ENCODE measurements at regions not wholly inside any gene's neighbourhood (a gene's known extent, or its start where the extent isn't known, plus 50 kb on each side); places are given as distances from the start of the nearest gene placed in this dataset.

DNA sequence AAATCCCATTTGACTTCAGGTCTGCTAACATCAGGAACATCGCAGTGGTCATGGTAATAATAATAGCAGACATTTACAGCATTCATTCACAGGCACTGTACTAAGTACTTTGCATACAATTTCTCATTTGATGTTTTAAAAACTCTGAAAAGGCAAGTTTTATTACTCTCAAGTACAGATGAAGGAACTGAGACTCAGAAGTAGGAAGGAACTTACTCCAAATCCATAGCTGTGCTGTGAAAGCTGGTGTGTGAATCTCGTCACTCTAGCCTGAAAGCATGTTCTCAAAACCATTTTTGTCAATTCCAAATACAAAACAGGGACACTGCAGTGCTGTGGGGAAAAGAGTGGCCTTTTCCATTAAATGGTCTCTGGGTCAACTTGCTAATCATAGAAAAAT lies 179.9 kb downstream of the FAM43A start:
- Histone ChIP-seq H3K27me3 (ENCODE audit: insufficient read depth, low read length, poor library complexity) (peaks cover 23% of the 10 kb centered on the region), H3K4me2 (ENCODE audit: insufficient read depth, low read length) (no peak overlapping the region), H3K36me3 (ENCODE audit: insufficient read depth, low read length) (no peaks in the 10 kb centered on the region), H4K20me1 (ENCODE audit: insufficient read depth, low read length) (no peaks in the 10 kb centered on the region), H3K27ac (ENCODE audit: low read length) (no peak overlapping the region), H3K4me3 (ENCODE audit: low read depth in 1 of 2, low read length in 2 of 2) (no peak overlapping the region), H2AFZ (ENCODE audit: low read depth, low read length) (no peak overlapping the region), H3K79me2 (ENCODE audit: insufficient read depth, low read length) (no peaks in the 10 kb centered on the region), H3K9ac (ENCODE audit: low read depth, low read length) (no peak overlapping the region), H3K4me1 (ENCODE audit: insufficient read depth, low read length) (no peaks in the 10 kb centered on the region), H3K9me3 (ENCODE audit: insufficient read depth, low read length, severe bottlenecking) (no peaks in the 10 kb centered on the region)
- TF ChIP-seq, protein P1, sequence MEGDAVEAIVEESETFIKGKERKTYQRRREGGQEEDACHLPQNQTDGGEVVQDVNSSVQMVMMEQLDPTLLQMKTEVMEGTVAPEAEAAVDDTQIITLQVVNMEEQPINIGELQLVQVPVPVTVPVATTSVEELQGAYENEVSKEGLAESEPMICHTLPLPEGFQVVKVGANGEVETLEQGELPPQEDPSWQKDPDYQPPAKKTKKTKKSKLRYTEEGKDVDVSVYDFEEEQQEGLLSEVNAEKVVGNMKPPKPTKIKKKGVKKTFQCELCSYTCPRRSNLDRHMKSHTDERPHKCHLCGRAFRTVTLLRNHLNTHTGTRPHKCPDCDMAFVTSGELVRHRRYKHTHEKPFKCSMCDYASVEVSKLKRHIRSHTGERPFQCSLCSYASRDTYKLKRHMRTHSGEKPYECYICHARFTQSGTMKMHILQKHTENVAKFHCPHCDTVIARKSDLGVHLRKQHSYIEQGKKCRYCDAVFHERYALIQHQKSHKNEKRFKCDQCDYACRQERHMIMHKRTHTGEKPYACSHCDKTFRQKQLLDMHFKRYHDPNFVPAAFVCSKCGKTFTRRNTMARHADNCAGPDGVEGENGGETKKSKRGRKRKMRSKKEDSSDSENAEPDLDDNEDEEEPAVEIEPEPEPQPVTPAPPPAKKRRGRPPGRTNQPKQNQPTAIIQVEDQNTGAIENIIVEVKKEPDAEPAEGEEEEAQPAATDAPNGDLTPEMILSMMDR (IDR thresholded peaks at IDR 0.05; ENCODE audit: borderline replicate concordance, extremely low read depth, low read length, poor library complexity, severe bottlenecking): no peak
- no peak for TF ChIP-seq EZH2 (IDR thresholded peaks at IDR 0.05; ENCODE audit: borderline replicate concordance, low read depth, low read length, severe bottlenecking)
- ATAC-seq (ENCODE audit: insufficient read depth, low read depth) (no peak), DNase-seq (no peak)

DNA sequence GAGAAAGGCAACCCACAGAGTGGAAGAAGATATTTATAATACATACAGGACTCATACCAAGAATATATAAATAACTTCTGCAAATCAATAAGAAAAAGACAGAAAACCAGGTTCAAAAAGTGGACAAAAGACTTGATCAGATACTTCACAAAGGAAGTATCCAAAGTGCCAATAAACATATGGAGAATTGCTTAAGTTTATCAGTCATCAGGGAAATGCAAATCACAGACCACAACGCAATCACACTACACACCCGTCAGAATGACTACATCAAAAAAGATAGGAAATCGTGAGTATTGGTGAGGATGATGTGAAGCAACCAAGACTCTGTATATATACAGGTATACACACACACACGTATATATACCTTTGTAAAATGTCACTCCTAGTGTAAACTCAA lies 180.6 kb downstream of the FAM43A start:
- Histone ChIP-seq H3K79me2 (ENCODE audit: insufficient read depth, low read length) (no peaks in the 10 kb centered on the region), H2AFZ (ENCODE audit: low read depth, low read length) (no peak overlapping the region), H3K9me3 (ENCODE audit: insufficient read depth, low read length, severe bottlenecking) (no peaks in the 10 kb centered on the region), H3K27ac (ENCODE audit: low read length) (no peak overlapping the region), H3K4me2 (ENCODE audit: insufficient read depth, low read length) (no peak overlapping the region), H3K4me1 (ENCODE audit: insufficient read depth, low read length) (no peaks in the 10 kb centered on the region), H3K36me3 (ENCODE audit: insufficient read depth, low read length) (no peaks in the 10 kb centered on the region), H3K27me3 (ENCODE audit: insufficient read depth, low read length, poor library complexity) (peaks cover 23% of the 10 kb centered on the region), H4K20me1 (ENCODE audit: insufficient read depth, low read length) (no peaks in the 10 kb centered on the region), H3K9ac (ENCODE audit: low read depth, low read length) (no peak overlapping the region), H3K4me3 (ENCODE audit: low read depth in 1 of 2, low read length in 2 of 2) (no peak overlapping the region)
- TF ChIP-seq, protein P1 (IDR thresholded peaks at IDR 0.05; ENCODE audit: borderline replicate concordance, extremely low read depth, low read length, poor library complexity, severe bottlenecking): no peak
- TF ChIP-seq EZH2 (IDR thresholded peaks at IDR 0.05; ENCODE audit: borderline replicate concordance, low read depth, low read length, severe bottlenecking): no peak
- ATAC-seq (ENCODE audit: insufficient read depth, low read depth): no peak
- DNase-seq: no peak

- DNase-seq (no peak), ATAC-seq (ENCODE audit: insufficient read depth, low read depth) (no peak)
- no peak overlapping the region for H2AFZ ChIP-seq (ENCODE audit: low read depth, low read length)
- no peaks in the 10 kb centered on the region for H3K36me3 ChIP-seq (ENCODE audit: insufficient read depth, low read length)
- no peaks in the 10 kb centered on the region for H3K9me3 ChIP-seq (ENCODE audit: insufficient read depth, low read length, severe bottlenecking)
- no peaks in the 10 kb centered on the region for H4K20me1 ChIP-seq (ENCODE audit: insufficient read depth, low read length)
- H3K4me2 ChIP-seq (ENCODE audit: insufficient read depth, low read length): no peak overlapping the region
- H3K27ac ChIP-seq (ENCODE audit: low read length): no peak overlapping the region
- H3K4me3 ChIP-seq (ENCODE audit: low read depth in 1 of 2, low read length in 2 of 2): no peak overlapping the region
- H3K27me3 ChIP-seq (ENCODE audit: insufficient read depth, low read length, poor library complexity): peaks cover 22% of the 10 kb centered on the region
- H3K4me1 ChIP-seq (ENCODE audit: insufficient read depth, low read length): no peaks in the 10 kb centered on the region
- TF ChIP-seq, protein P1 (IDR thresholded peaks at IDR 0.05; ENCODE audit: borderline replicate concordance, extremely low read depth, low read length, poor library complexity, severe bottlenecking): no peak
- TF ChIP-seq EZH2 (IDR thresholded peaks at IDR 0.05; ENCODE audit: borderline replicate concordance, low read depth, low read length, severe bottlenecking): no peak
- H3K9ac ChIP-seq (ENCODE audit: low read depth, low read length): no peak overlapping the region
- no peaks in the 10 kb centered on the region for H3K79me2 ChIP-seq (ENCODE audit: insufficient read depth, low read length)
Measured at GRCh38 chr3:194867270-194867983, 181.7 kb downstream of the FAM43A start.
